H1 (cell line): ENCODE measurements at regions not wholly inside any gene's neighbourhood (a gene's known extent, or its start where the extent isn't known, plus 50 kb on each side); places are given as distances from the start of the nearest gene placed in this dataset.

ENCODE experiments used
- CTCF ChIA-PET: fragments of 300-600 bp; sonication (Branson Sonifier 250); formaldehyde crosslinking; loops from one replicate; lab custom pipeline; 2021; ENCODE audit not compliant: partially characterized antibody; lab: Charles Lee
- POLR2A ChIA-PET: fragments of 300-600 bp; sonication (Branson Sonifier 250); formaldehyde crosslinking; loops from one replicate; lab custom pipeline; 2021; ENCODE audit warnings: inconsistent platforms; ENCODE audit not compliant: partially characterized antibody; lab: Charles Lee
- DNase-seq, 2 experiments: peaks; one replicate each; pipeline versions ENCODE4 v3.0.0 to v3.0.0-alpha.2; 2010 to 2022; ENCODE audit warnings: low spot score in 2 of 2, low read depth in 1 of 2, mixed read lengths in 1 of 2
- FAIRE-seq: peaks from 2 replicates; lab custom pipeline; 2011; peaks lifted over from hg19 to GRCh38; lab: Jason Lieb, UNC
- H2AFZ ChIP-seq: 2 replicates; pipeline ENCODE4 v1.8.1; 2012; ENCODE audit warnings: low read length, inconsistent platforms
- H2AK5ac ChIP-seq: 2 replicates; pipeline ENCODE4 v1.6.1; 2013; ENCODE audit warnings: low read depth, low read length
- H2BK120ac ChIP-seq: replicated peaks from 2 replicates; pipeline ENCODE3; 2013; ENCODE audit warnings: low read depth, low read length, inconsistent platforms
- H2BK12ac ChIP-seq: 2 replicates; pipeline ENCODE4 v1.6.1; 2013; ENCODE audit warnings: low read depth, low read length
- H2BK15ac ChIP-seq: 2 replicates; pipeline ENCODE4 v1.6.1; 2013; ENCODE audit warnings: low read length
- H2BK20ac ChIP-seq: 2 replicates; pipeline ENCODE4 v1.6.1; 2013; ENCODE audit warnings: low read length
- H2BK5ac ChIP-seq: 2 replicates; pipeline ENCODE4 v1.6.1; 2013; ENCODE audit warnings: low read depth, low read length
- H3K14ac ChIP-seq: 2 replicates; pipeline ENCODE4 v1.6.1; 2013; ENCODE audit warnings: inconsistent platforms; ENCODE audit not compliant: insufficient read length
- H3K18ac ChIP-seq: 2 replicates; pipeline ENCODE4 v1.6.1; 2013; ENCODE audit warnings: low read length; ENCODE audit errors: extremely low read depth
- H3K23ac ChIP-seq: 2 replicates; pipeline ENCODE4 v1.6.1; 2013; ENCODE audit warnings: inconsistent platforms; ENCODE audit not compliant: insufficient read length
- H3K23me2 ChIP-seq: 2 replicates; pipeline ENCODE4 v1.6.1; 2013; ENCODE audit warnings: low read depth, low read length
- H3K27ac ChIP-seq: 2 replicates; pipeline ENCODE4 v1.6.1; 2011; ENCODE audit warnings: low read depth, low read length, inconsistent platforms
- H3K27me3 ChIP-seq, 4 experiments: replicated peaks in 1 of 4; 1 replicate in 1 of 4; 2 replicates in 3 of 4; pipeline versions ENCODE4 v1.6.1 to v1.8.1; 2011 to 2013; ENCODE audit warnings: low read length in 3 of 4, mild to moderate bottlenecking in 3 of 4, inconsistent platforms in 2 of 4, mixed read lengths in 2 of 4, moderate library complexity in 1 of 4; ENCODE audit not compliant: control insufficient read depth in 3 of 4, insufficient read depth in 3 of 4; ENCODE audit errors: extremely low read depth in 1 of 4
- H3K36me3 ChIP-seq, 4 experiments: 2 replicates each; pipeline versions ENCODE4 v1.6.1 to v1.8.1; 2011 to 2013; ENCODE audit warnings: mild to moderate bottlenecking in 4 of 4, low read length in 3 of 4, moderate library complexity in 2 of 4, control low read depth in 1 of 4, inconsistent platforms in 1 of 4; ENCODE audit not compliant: insufficient read depth in 4 of 4, control insufficient read depth in 2 of 4
- H3K4ac ChIP-seq: replicated peaks from 2 replicates; pipeline ENCODE3; 2013; ENCODE audit warnings: low read length, low read depth, mixed read lengths, inconsistent platforms; ENCODE audit not compliant: insufficient read length
- H3K4me1 ChIP-seq, 4 experiments: replicated peaks in 1 of 4; 1 replicate in 1 of 4; 2 replicates in 3 of 4; pipeline versions ENCODE4 v1.6.1 to v1.8.1; 2011 to 2013; ENCODE audit warnings: low read length in 3 of 4, inconsistent platforms in 2 of 4, mixed read lengths in 1 of 4; ENCODE audit not compliant: insufficient read depth in 4 of 4, control insufficient read depth in 3 of 4
- H3K4me2 ChIP-seq, 2 experiments: 2 replicates each; pipeline versions ENCODE4 v1.6.1 to v1.8.1; 2011 to 2013; ENCODE audit warnings: low read depth in 2 of 2, low read length in 2 of 2, control low read depth in 1 of 2, inconsistent platforms in 1 of 2, mild to moderate bottlenecking in 1 of 2; ENCODE audit not compliant: insufficient read depth in 1 of 2
- H3K4me3 ChIP-seq, 4 experiments: fragments of 200-600, 300-600 bp in 1 of 4; sonication (generic), shearing (Covaris generic), sonication (Bioruptor Twin) in 1 of 4; 2 replicates each; pipeline versions ENCODE4 v1.5.1 to v1.8.1; 2011 to 2016; ENCODE audit warnings: low read length in 4 of 4, low read depth in 3 of 4, control low read depth in 2 of 4, inconsistent platforms in 2 of 4, mild to moderate bottlenecking in 2 of 4, mixed read lengths in 1 of 4, moderate library complexity in 1 of 4; ENCODE audit not compliant: insufficient read depth in 2 of 4; ENCODE audit errors: extremely low read depth in 1 of 4
- H3K56ac ChIP-seq: replicated peaks from 2 replicates; pipeline ENCODE3; 2013; ENCODE audit warnings: low read depth, mild to moderate bottlenecking, mixed read lengths, low read length, inconsistent platforms; ENCODE audit not compliant: insufficient read length
- H3K79me1 ChIP-seq: 2 replicates; pipeline ENCODE4 v1.6.1; 2013; ENCODE audit warnings: low read depth, low read length, control low read depth
- H3K79me2 ChIP-seq, 2 experiments: 2 replicates each; pipeline versions ENCODE4 v1.6.1 to v1.8.1; 2012 to 2013; ENCODE audit warnings: low read length in 2 of 2, mild to moderate bottlenecking in 2 of 2, inconsistent platforms in 1 of 2; ENCODE audit not compliant: insufficient read depth in 2 of 2, control insufficient read depth in 1 of 2
- H3K9ac ChIP-seq, 4 experiments: replicated peaks in 1 of 4; 1 replicate in 1 of 4; 2 replicates in 3 of 4; pipeline versions ENCODE4 v1.6.1 to v1.8.1; 2011 to 2013; ENCODE audit warnings: low read depth in 3 of 4, low read length in 3 of 4, control low read depth in 2 of 4, mild to moderate bottlenecking in 2 of 4, moderate library complexity in 2 of 4, inconsistent platforms in 1 of 4; ENCODE audit errors: extremely low read depth in 1 of 4
- H3K9me3 ChIP-seq, 2 experiments: 2 replicates each; pipeline versions ENCODE4 v1.6.1 to v1.8.1; 2012 to 2013; ENCODE audit warnings: mild to moderate bottlenecking in 2 of 2, moderate library complexity in 2 of 2, control low read depth in 1 of 2, inconsistent platforms in 1 of 2, low read depth in 1 of 2, low read length in 1 of 2, mixed read lengths in 1 of 2; ENCODE audit not compliant: insufficient read depth in 2 of 2
- H4K20me1 ChIP-seq, 2 experiments: replicated peaks in 1 of 2; 2 replicates each; pipeline versions ENCODE3 to v1.8.1; 2011 to 2013; ENCODE audit warnings: inconsistent platforms in 2 of 2, low read length in 2 of 2, mild to moderate bottlenecking in 1 of 2; ENCODE audit not compliant: insufficient read depth in 2 of 2, control insufficient read depth in 1 of 2
- H4K5ac ChIP-seq: 2 replicates; pipeline ENCODE4 v1.6.1; 2013; ENCODE audit warnings: low read length, low read depth, mixed read lengths, inconsistent platforms; ENCODE audit not compliant: insufficient read length
- H4K8ac ChIP-seq: 2 replicates; pipeline ENCODE4 v1.8.0; 2013; ENCODE audit warnings: mild to moderate bottlenecking, moderate library complexity, low read length, inconsistent platforms; ENCODE audit not compliant: insufficient read depth; ENCODE audit errors: extremely low read depth
- H4K91ac ChIP-seq: replicated peaks from 2 replicates; pipeline ENCODE3; 2013; ENCODE audit warnings: low read length, mixed read lengths, inconsistent platforms; ENCODE audit not compliant: insufficient read length
- BACH1 ChIP-seq: IDR thresholded peaks from 2 replicates; pipeline ENCODE4 v1.6.1; 2012; ENCODE audit warnings: low read length, improper control_type of control experiment
- CTCF ChIP-seq, 3 experiments: IDR thresholded peaks; 1 replicate in 2 of 3; 2 replicates in 1 of 3; pipeline versions ENCODE4 v1.5.1 to v1.6.1; 2011; ENCODE audit warnings: low read length in 3 of 3, mild to moderate bottlenecking in 3 of 3, inconsistent platforms in 2 of 3, low read depth in 1 of 3, moderate library complexity in 1 of 3; ENCODE audit not compliant: insufficient read depth in 1 of 3; ENCODE audit errors: control extremely low read depth in 1 of 3
- RAD21 ChIP-seq, 2 experiments: IDR thresholded peaks in 1 of 2; conservative IDR thresholded peaks in 1 of 2; 2 replicates each; pipeline ENCODE4 v1.6.1; 2011; ENCODE audit warnings: low read depth in 2 of 2, low read length in 2 of 2, improper control_type of control experiment in 1 of 2, inconsistent platforms in 1 of 2, mild to moderate bottlenecking in 1 of 2, moderate library complexity in 1 of 2
- SUZ12 ChIP-seq: fragments of 200-600 bp; sonication (generic); IDR thresholded peaks from 2 replicates; pipeline ENCODE4 v1.6.1; 2012; ENCODE audit warnings: mild to moderate bottlenecking, inconsistent platforms, low read length, moderate library complexity, mixed read lengths
- WGBS, 2 experiments: shearing (Covaris generic) in 1 of 2; methylation state at CpG; one replicate each; pipeline versions ENCODE4 v1.1.6 to v1.1.7; 2013 to 2015; ENCODE audit warnings: low lambda C conversion rate in 2 of 2, mixed read lengths in 2 of 2, inconsistent platforms in 1 of 2, low coverage in 1 of 2, missing lambda C conversion rate in 1 of 2; ENCODE audit not compliant: insufficient replicate concordance in 2 of 2, insufficient coverage in 1 of 2, insufficient read length in 1 of 2; ENCODE audit errors: extremely low coverage in 1 of 2, missing lambda C conversion rate in 1 of 2; 5-methylcytosine and 5-hydroxymethylcytosine counted together
- TF ChIP-seq, protein P1 (sequence below): IDR thresholded peaks from 2 replicates; pipeline ENCODE4 v1.6.1; 2011; ENCODE audit warnings: low read length, improper control_type of control experiment

DNA sequence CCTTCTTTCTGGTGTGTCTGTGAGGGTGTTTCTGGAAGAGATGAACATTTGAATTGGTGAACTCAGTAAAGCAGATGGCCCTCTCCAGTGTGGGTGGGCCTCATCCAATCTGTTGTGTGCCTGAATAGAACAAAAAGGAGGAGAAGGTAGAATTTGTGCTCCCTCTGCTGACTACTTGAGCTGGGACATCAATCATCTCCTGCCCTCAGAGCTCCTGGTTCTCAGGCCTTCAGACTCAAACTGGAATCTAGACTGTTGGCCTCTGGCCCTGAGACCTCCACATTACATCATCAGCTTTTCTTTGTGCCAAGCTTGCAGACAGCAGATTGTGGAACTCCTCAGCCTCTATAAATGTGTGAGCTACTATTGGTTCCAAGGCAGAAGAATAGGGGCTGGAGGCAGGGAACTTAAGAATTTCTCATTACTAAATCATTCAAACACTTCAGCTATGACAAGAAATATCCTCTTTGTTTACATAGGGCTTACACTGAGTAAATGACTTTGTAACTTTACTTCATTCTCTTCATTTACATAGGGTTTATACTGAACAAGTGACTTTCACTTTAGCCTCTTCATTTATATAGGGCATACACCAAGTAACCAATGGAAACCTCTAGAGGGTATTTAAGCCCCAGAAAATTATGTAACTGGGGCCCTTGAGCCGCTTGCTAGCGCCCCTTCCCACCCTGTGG is 86.9 kb upstream of the NWD2 start:
- ChIA-PET POLR2A (no interaction called here), CTCF (interaction anchor here (1.0 to 1.6 kb wide), 4 partner anchors 20 to 194 kb away, joined by 3 to 5 read pairs (median 4); no protein-coding TSS in a partner anchor)
- no peak overlapping the region for H3K27ac ChIP-seq
- no peaks in the 10 kb centered on the region for H3K27me3 ChIP-seq
- no peak overlapping the region for H4K91ac ChIP-seq
- H3K9ac ChIP-seq: no peak overlapping the region
- FAIRE-seq: no peak
- H3K79me2 ChIP-seq: no peaks in the 10 kb centered on the region
- no peak overlapping the region for H2BK5ac ChIP-seq
- no peaks in the 10 kb centered on the region for H3K9me3 ChIP-seq
- no peak overlapping the region for H3K18ac ChIP-seq
- TF ChIP-seq BACH1: no peak
- TF ChIP-seq, protein P1, sequence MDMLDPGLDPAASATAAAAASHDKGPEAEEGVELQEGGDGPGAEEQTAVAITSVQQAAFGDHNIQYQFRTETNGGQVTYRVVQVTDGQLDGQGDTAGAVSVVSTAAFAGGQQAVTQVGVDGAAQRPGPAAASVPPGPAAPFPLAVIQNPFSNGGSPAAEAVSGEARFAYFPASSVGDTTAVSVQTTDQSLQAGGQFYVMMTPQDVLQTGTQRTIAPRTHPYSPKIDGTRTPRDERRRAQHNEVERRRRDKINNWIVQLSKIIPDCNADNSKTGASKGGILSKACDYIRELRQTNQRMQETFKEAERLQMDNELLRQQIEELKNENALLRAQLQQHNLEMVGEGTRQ: no peak
- TF ChIP-seq RAD21 (IDR thresholded peaks at IDR 0.05 in 1 of 2, conservative IDR thresholded peaks at IDR 0.05 in 1 of 2; ENCODE audit: low read depth in 2 of 2, low read length in 2 of 2): peak; percentile 22 to 52
- no peak for TF ChIP-seq SUZ12
- peak in 1 of 3 experiments; percentile 17; a peak in 1 of 4 replicates for TF ChIP-seq CTCF (IDR thresholded peaks at IDR 0.05; ENCODE audit: control extremely low read depth in 1 of 3, insufficient read depth in 1 of 3, low read depth in 1 of 3, low read length in 3 of 3)
- no peak overlapping the region for H3K56ac ChIP-seq
- H4K8ac ChIP-seq: no peak overlapping the region
- H3K23ac ChIP-seq: no peak overlapping the region
- no peaks in the 10 kb centered on the region for H3K23me2 ChIP-seq
- 90% methylated on average over 2 of the region's 2 CpGs; no CpG with 5 or more reads in 1 of the 2 experiments for whole genome bisulfite sequencing, 2 experiments
- H2BK15ac ChIP-seq: no peak overlapping the region
- H3K79me1 ChIP-seq: no peaks in the 10 kb centered on the region
- H2BK20ac ChIP-seq: no peak overlapping the region
- no peaks in the 10 kb centered on the region for H3K4me1 ChIP-seq
- no peak overlapping the region for H2BK120ac ChIP-seq
- H4K5ac ChIP-seq: no peak overlapping the region
- H3K4me3 ChIP-seq: no peak overlapping the region
- no peak overlapping the region for H2AFZ ChIP-seq
- no peak for DNase-seq
- no peak overlapping the region for H2BK12ac ChIP-seq
- H3K14ac ChIP-seq: no peak overlapping the region
- no peak overlapping the region for H3K4ac ChIP-seq
- H3K4me2 ChIP-seq: no peak overlapping the region
- H2AK5ac ChIP-seq: no peak overlapping the region
- no peaks in the 10 kb centered on the region for H4K20me1 ChIP-seq
- no peaks in the 10 kb centered on the region for H3K36me3 ChIP-seq
